ENCODE measurements at regions not wholly inside any gene's neighbourhood (a gene's known extent, or its start where the extent isn't known, plus 50 kb on each side); places are given as distances from the start of the nearest gene placed in this dataset.

DNA sequence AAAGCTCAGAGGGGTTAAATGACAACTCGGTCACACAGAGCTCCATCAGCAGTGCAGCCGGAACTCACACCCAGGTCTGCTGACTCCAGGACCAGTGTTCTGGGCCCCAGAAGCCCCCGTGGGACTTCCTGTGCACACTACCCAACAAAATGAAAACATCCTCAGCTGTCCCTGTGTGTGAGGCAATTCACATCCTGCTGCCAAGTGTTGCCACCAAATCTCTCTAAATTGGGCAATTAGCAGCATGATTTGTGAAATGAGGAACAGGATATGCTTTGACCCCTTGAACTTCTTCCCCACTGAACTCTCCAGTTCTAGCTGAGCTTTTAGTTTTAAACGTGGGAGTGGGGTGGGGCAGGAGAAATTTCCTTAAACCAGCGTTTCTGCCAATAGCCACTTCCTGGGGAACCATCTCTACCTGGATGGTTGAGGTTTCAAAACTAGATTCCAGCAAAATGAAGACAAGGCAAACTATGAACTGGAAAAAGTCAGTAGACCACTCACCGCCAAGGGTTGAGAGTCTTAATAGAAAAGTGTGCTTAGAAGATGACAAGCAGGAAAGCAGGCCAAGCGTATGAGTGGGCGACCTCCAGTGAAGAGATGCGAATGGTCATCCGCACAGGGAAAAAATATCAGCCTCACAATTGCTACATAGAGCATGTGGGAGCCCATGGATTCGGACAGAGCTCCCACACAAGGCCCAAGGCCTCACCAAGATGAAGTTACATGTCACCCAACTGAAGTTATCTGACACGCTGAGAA lies 51.9 kb upstream of the CHST15 start:
- TF ChIP-seq PBX3 (CRISPR knock-in tag; IDR thresholded peaks at IDR 0.05) (no peak), ZNF670 (tag by site-specific recombination; IDR thresholded peaks at IDR 0.05; ENCODE audit: low read depth) (no peak), KLF9 (tag by site-specific recombination; IDR thresholded peaks at IDR 0.05; ENCODE audit: low read depth) (no peak)

All from HEK293 (cell line).